Vagina (tissue), 2 donors: ENCODE measurements at regions not wholly inside any gene's neighbourhood (a gene's known extent, or its start where the extent isn't known, plus 50 kb on each side); places are given as distances from the start of the nearest gene placed in this dataset.
A peak's percentile ranks its signal among the peaks of the same experiment; 100 is the strongest.

Source experiments
- DNase-seq, 2 donors: peaks; one replicate each; pipeline ENCODE4 v3.0.0-alpha.2; 2017; ENCODE audit errors: extremely low spot score in 2 of 2
- H3K27ac ChIP-seq: fragments of 200-600 bp; sonication (generic); one replicate; pipeline ENCODE4 v1.5.1; 2019
- H3K27me3 ChIP-seq: fragments of 200-600 bp; sonication (generic); one replicate; pipeline ENCODE4 v1.5.1; 2019
- H3K36me3 ChIP-seq, 2 donors: fragments of 200-600 bp; sonication (generic); one replicate each; pipeline ENCODE4 v1.5.1; 2017 to 2019
- H3K4me1 ChIP-seq: fragments of 200-600 bp; sonication (generic); one replicate; pipeline ENCODE4 v1.5.1; 2019
- H3K4me3 ChIP-seq, 2 donors: fragments of 200-600 bp; sonication (generic); 1 replicate in 1 of 2; 2 replicates in 1 of 2; pipeline ENCODE4 v1.5.1; 2016 to 2019
- H3K9me3 ChIP-seq: fragments of 200-600 bp; sonication (generic); one replicate; pipeline ENCODE4 v1.5.1; 2019
- CTCF ChIP-seq, 3 experiments: fragments of 450-650 bp in 2 of 3; fragments of 200-600 bp in 1 of 3; sonication (generic) in 1 of 3; IDR thresholded peaks; one replicate each; pipeline ENCODE4 v1.5.1; 2017 to 2019; ENCODE audit warnings: antibody characterized with exemption in 3 of 3, mild to moderate bottlenecking in 2 of 3, moderate library complexity in 2 of 3
- POLR2A ChIP-seq, 2 donors: fragments of 450-650 bp; IDR thresholded peaks; one replicate each; pipeline ENCODE4 v1.6.1; 2017; ENCODE audit warnings: antibody characterized with exemption in 2 of 2, mild to moderate bottlenecking in 2 of 2, moderate library complexity in 2 of 2
- POLR2AphosphoS5 ChIP-seq, 2 donors: sonication (generic); formaldehyde crosslinking; IDR thresholded peaks; one replicate each; pipeline ENCODE4 v1.9.0; 2017; ENCODE audit warnings: antibody characterized with exemption in 2 of 2, mild to moderate bottlenecking in 2 of 2, low read depth in 1 of 2; ENCODE audit not compliant: insufficient read depth in 1 of 2
- intact Hi-C: fragments of 100-400 bp; cut with DNase I; formaldehyde crosslinking; loops from one replicate; pipeline ENCODE4 v1.15.1; 2023

- peak overlapping the region; percentile 57 for H3K27ac ChIP-seq
- H3K27me3 ChIP-seq = no peaks in the 10 kb centered on the region
- no peak overlapping the region for H3K4me3 ChIP-seq
- no peak for DNase-seq
- H3K36me3 ChIP-seq = no peaks in the 10 kb centered on the region
- H3K9me3 ChIP-seq = no peaks in the 10 kb centered on the region
- H3K4me1 ChIP-seq = peaks cover 3% of the 10 kb centered on the region
- intact Hi-C loops = no loop called here
- peak in 1 of 3 experiments; percentile 52 for TF ChIP-seq CTCF (IDR thresholded peaks at IDR 0.05)
- no peak for TF ChIP-seq POLR2A (IDR thresholded peaks at IDR 0.05)
- peak in 1 of 2 donors; percentile 91 for TF ChIP-seq POLR2AphosphoS5 (IDR thresholded peaks at IDR 0.05; ENCODE audit: insufficient read depth in 1 of 2, low read depth in 1 of 2)
Measured at GRCh38 chr2:234257859-234258561, 207.5 kb downstream of the SPP2 start.

DNA sequence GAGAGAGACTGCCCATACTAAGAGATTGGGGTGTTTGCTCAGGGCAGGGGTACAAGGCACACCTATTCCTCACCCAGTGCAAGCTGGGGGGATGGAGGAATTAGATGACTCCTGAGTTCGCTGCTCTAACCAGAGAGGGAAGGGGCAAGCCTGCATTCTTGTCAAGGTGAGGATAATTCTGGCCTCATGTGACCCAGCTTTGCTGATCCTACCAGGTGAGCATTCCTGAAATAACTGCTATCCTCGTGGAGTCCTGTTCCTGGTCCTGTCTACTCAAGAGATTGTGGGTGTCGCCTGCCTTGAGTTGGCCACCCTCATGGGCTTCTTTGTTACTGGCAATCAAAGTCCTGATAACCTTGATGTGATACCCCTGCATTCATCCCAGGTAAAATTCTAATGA is 206.0 kb downstream of the SPP2 start:
- TF ChIP-seq POLR2A (IDR thresholded peaks at IDR 0.05) = no peak
- no peak for TF ChIP-seq CTCF (IDR thresholded peaks at IDR 0.05)
- no peak for TF ChIP-seq POLR2AphosphoS5 (IDR thresholded peaks at IDR 0.05; ENCODE audit: insufficient read depth in 1 of 2, low read depth in 1 of 2)
- Histone ChIP-seq H3K4me1 (peaks cover 15% of the 10 kb centered on the region), H3K4me3 (no peak overlapping the region), H3K27ac (no peak overlapping the region), H3K27me3 (no peaks in the 10 kb centered on the region), H3K36me3 (no peaks in the 10 kb centered on the region), H3K9me3 (no peaks in the 10 kb centered on the region)
- intact Hi-C loops = no loop called here
- no peak for DNase-seq

DNA sequence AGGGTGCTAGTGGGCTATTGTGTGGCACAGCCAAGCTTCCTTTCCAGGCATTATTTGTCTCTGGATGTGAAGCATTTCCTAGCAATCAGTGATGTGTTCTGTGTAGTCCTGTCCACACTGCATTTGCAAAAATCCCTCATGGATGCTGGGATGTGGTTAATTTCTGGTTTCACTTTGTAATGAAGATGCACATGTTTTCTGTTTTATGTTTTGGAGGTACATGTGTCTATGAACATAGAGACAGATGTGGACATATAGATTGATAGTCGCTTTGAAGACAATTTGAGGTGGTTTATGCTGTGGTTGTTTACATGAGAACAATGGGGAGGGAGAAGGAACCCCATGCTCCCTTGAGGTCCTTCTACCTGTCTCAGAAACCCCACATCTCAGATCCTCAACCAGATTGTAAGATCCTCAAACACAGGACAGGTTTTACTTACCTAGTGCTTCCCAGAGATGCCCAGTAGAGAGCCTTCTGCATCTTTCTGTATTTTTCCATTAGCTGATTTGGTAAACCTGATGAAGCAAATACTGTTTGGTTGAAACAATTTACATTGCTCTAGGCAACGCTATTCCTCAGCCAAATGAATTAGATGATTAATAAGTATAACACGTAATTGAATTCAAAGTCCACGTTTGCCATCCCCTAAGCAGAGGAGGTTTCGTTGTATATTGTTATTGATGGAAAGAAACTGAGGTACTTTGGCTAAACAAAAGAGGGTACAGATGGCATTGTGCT is 204.4 kb downstream of the SPP2 start:
- Histone ChIP-seq H3K36me3 (no peaks in the 10 kb centered on the region), H3K4me1 (peaks cover 27% of the 10 kb centered on the region), H3K9me3 (no peaks in the 10 kb centered on the region), H3K27me3 (no peaks in the 10 kb centered on the region), H3K27ac (no peak overlapping the region), H3K4me3 (no peak overlapping the region)
- TF ChIP-seq POLR2A (IDR thresholded peaks at IDR 0.05) (no peak), POLR2AphosphoS5 (IDR thresholded peaks at IDR 0.05; ENCODE audit: insufficient read depth in 1 of 2, low read depth in 1 of 2) (no peak), CTCF (IDR thresholded peaks at IDR 0.05) (no peak)
- intact Hi-C loops = no loop called here
- DNase-seq = no peak

- H3K4me1 ChIP-seq = peaks cover 27% of the 10 kb centered on the region
Measured at GRCh38 chr2:234252772-234253171, 202.3 kb downstream of the SPP2 start.

More at GRCh38 chr2:234252772-234253171, 202.3 kb downstream of the SPP2 start:
- no peak for DNase-seq
- Histone ChIP-seq H3K27ac (peak overlapping the region; percentile 76), H3K27me3 (no peaks in the 10 kb centered on the region), H3K36me3 (no peaks in the 10 kb centered on the region), H3K4me3 (no peak overlapping the region), H3K9me3 (no peaks in the 10 kb centered on the region)
- intact Hi-C loops = no loop called here
- TF ChIP-seq POLR2A (IDR thresholded peaks at IDR 0.05) = no peak
- no peak for TF ChIP-seq POLR2AphosphoS5 (IDR thresholded peaks at IDR 0.05; ENCODE audit: insufficient read depth in 1 of 2, low read depth in 1 of 2)
- TF ChIP-seq CTCF (IDR thresholded peaks at IDR 0.05) = no peak
